ENCODE measurements at regions not wholly inside any gene's neighbourhood (a gene's known extent, or its start where the extent isn't known, plus 50 kb on each side); places are given as distances from the start of the nearest gene placed in this dataset.
A peak's percentile ranks its signal among the peaks of the same experiment; 100 is the strongest.

DNA sequence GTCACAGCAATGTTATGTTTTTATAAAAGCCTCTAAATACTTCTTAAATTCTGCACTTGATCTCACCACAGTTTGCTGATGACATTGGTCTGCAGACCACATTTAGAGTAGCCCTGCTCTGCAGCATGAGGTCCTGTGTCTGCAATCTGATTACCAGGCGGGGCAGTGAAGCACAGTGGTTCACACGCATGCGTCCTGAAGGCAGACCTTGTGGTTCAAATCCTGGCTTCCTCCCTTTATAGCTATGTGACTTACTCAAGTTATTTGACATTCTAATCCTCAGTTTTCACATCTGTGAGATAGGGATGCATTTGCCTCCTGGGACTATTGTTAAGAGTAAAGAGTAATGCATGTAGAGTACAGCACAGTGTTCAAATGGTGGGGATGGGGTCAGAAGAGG is 50.3 kb downstream of the BMAL2 start:
- no peak for DNase-seq (ENCODE audit: extremely low read depth, low read depth, low spot score)

DNA sequence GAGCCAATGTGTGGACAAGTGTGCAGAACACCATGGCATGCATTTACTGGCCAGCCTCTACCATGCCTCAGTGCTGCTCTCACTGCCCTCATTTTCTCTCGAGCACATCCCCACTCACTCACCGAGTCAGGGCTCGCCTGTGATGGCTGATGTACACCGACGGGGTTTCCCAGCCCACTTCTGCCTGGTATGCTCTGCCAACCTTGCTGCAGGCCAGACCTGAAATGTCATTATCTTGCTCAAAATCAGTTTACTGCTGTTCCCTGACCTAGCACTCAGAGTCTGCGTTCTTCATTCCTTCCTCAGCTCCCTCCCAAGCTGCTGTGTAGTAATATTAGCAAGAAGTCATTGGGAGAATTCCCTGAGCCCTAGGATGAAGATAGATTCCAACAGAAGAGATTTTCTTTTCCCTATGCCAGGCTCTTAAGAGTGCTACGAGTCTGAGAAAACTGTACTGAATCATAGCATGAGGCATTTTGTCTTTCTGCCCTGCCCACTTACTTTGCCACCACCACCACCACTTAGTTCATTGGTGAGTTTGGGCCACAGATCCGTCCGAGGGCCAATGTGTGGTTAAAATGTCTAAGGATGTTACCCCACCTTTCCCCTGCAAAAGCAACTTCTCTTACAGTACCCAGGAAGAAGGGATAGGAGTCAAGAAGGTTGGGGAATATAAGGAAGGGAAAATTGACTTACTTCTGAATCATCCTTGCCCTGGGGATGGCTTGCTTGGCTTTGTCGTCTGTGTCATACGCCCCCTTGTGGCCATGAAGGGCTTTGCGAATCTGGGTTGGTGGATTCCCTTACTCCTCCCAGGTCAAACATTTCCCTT is 51.0 kb downstream of the BMAL2 start:
- DNase-seq (ENCODE audit: extremely low read depth, low read depth, low spot score): peak; percentile 72

DNA sequence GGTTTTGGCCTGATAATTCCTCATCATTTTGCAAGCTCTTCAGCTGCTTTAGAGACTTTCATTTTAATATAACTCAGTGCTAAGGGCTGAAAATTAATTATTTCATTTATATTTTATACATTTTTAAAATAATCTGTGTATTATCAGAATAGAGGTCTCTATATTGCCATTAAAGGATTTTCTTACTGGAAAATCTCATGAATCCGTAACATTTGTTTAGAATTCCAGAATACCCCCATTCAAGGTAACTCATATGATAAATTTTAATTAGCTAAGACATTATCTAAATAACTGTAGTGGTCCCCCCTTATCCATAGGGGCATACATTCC is 51.6 kb downstream of the BMAL2 start:
- no peak for DNase-seq (ENCODE audit: extremely low read depth, low read depth, low spot score)

DNA sequence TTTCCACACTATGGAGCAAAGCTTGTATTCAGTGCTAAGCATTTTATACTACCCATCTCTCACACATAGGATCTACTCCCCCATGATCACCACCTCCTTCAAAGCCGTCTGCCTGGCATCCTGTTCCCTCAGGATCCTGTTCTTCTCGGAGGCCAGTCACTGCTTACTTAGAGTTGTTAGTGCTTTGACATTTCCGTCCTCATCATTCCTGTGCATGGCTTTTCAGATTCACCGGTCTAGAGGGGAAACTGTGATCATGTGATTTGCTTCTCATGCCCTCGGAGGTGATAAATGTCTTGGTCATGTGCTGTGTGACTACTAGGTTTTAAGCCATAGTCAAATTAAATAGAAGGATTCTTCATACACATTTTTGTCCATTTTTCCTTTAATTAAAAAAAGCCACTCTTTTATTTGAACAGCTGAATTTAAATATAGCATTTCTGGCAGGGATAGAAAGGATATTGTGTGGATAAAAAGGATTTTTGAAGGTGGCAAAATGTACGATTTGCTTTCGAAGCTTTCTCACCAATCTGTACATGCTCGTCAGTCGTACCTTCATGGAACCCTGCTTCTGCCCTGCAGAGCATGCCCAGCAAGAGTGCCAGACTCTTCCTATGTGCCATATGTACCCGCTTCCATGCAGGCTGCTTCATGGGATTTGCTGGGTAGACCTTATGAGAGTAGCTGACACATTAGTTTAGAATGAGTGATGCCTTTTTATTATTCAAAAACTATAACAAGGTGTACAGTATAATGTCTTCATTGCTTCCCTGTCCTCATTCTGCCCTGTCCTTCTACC is 53.3 kb downstream of the BMAL2 start:
- DNase-seq (ENCODE audit: extremely low read depth, low read depth, low spot score): no peak

DNA sequence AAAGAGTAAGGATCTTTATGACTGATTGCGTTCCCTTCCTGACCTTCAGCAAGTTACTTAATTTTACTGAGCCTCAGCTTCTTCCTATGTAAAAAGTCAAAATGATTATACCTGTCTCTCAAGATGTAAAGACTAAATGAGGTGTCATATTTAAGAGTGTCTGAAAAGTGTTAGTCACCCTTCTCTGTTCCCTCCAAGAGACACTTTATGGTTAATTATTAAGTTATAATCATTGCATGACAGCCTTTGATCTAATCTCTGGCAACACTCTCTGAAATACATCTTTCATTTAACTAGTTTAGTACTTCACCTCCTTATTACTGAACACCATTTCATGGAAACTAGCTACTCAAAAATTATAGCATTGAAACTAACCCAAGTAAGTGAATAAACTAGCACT is 54.8 kb downstream of the BMAL2 start:
- no peak for DNase-seq (ENCODE audit: extremely low read depth, low read depth, low spot score)

DNA sequence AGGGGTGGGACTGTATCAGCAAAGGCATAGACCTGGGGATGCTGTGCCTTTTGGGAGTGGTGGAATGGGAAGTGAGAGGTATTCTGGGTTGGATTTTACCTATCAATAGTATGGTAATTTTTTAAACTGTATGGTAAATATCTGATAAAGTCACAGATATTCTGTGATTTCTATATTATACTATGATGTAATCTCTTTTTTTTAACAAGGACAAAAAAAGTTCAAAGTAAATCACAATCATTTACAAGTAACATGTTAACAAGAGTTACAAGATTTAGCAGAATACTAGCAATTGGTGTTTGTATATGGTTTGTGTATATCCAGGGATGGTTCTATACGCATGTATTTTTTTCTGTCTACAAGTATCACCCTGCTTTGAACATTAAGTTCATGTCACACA is 56.0 kb downstream of the BMAL2 start:
- DNase-seq (ENCODE audit: extremely low read depth, low read depth, low spot score): no peak

DNA sequence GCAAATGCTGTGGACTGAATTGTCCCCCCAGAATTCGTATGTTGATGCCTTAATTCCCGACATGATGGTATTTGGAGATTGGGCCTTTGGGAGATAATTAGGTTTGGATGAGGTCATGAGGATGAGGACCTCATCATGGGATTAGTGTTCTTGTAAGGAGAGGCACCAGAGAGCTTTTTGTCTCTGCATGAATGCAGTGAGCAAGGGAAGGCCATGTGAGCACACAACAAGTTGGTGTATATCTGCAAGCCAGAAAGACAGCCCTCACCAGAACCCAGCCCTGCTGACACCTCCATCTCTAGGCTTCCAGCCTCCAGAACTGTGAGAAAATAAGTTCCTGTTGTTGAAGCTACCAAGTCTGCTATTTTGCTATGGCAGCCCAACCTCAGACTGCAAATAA is 51.9 kb upstream of the SMCO2 start:
- DNase-seq (ENCODE audit: extremely low read depth, low read depth, low spot score): no peak

DNA sequence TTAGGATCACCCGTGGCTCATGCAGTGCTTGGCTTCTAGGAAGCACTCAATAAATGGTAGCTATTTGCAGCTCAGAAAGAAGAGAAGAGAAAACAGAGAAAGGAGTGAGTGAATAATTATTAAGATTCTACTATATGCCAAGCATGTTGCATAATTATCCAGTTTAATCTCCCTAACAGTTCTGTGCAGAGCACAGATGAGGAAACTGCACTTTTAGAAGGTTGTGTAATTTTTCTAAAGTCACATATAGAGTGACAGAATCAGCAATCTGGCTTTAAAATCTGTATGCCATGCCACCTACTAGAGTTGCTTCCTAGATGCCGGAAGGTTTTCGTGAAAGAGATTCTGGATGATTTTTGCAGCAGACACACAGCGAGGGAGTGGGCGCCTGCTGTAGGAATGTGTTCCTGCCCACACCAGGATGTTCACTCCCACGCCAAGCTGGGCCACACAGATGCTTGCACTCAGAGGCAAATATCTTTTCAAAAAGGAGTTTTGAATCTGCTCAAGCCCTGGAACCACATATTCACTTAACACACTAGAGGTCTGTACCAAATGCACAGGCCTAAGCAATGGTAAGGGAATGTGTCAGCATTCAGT is 50.2 kb upstream of the SMCO2 start:
- DNase-seq (ENCODE audit: extremely low read depth, low read depth, low spot score): no peak
